HG03060 (cell line): ENCODE measurements at regions not wholly inside any gene's neighbourhood (a gene's known extent, or its start where the extent isn't known, plus 50 kb on each side); places are given as distances from the start of the nearest gene placed in this dataset.

Source experiments
- ATAC-seq: cut with Tn5 transposase; IDR thresholded peaks from one replicate; pipeline ENCODE4 v1.9.1; 2021; ENCODE audit warnings: low read depth, moderate number of reproducible peaks; ENCODE audit not compliant: unreplicated experiment

DNA sequence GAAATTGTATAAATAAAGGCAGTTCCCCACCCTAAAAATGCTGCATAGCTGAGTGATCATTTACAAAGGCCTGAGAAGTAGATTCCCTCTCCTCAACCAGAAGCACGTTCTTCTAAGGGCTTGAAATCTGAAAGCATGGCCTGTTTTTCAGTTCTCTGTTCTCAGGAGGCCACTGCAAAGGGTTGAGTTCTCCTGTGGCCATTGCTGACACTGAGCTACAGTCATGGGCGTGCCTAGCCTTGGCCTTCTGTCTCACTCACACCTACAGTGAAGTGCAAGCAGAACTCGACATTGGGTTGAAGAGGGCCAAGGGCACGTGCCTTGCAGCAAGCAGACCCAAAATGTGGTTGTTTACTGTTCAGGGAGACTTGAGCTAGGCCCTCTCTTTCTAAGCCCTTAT lies 276.6 kb upstream of the VLDLR start:
- no peak for ATAC-seq

DNA sequence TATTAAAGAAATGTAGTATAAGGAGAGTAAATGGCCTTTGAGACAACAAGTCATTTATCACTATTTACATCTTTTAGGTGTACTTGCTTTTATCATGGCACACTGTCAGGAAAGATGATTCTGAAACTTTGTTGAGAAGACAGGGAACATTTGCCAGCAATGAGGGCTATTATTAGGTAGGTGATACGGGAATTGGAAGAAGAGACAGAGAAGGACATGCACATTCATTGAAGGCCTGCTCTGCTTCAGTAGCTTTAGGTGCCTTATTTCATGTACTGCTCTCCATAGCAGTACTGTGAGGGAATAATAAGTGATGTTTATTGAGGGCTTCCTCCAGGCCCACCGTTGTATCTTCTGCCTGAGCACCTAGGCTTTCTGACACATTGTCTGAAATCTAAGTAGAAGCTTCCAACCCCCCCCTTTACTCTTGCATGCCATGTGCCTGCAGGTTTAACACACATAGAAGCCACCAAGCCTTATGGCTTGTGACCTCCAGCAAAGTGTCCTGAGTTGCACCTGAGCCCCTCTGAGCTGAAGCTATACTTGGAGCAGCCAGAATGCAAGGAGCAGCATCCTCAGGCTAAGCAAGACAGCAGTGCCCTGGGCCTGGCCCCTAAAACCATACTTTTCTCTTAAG lies 275.2 kb upstream of the VLDLR start:
- no peak for ATAC-seq

DNA sequence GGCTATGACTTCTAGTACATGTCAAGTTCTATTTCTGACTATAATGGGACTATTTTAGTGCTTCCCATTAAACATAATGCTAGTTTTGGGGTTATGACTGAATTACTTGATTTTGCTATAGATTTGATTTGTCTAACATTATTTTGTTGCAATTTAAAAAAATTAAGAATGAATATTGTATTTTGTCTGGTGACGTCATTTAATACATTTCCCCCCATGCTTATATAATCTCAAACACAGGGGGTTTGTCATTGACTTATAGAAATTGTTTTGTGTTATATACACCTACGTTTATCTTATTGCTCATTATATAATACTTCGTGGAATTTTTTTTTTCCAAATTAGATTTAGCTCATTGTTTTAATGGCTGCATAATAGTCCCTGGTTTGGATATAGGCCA lies 270.3 kb upstream of the VLDLR start:
- no peak for ATAC-seq

DNA sequence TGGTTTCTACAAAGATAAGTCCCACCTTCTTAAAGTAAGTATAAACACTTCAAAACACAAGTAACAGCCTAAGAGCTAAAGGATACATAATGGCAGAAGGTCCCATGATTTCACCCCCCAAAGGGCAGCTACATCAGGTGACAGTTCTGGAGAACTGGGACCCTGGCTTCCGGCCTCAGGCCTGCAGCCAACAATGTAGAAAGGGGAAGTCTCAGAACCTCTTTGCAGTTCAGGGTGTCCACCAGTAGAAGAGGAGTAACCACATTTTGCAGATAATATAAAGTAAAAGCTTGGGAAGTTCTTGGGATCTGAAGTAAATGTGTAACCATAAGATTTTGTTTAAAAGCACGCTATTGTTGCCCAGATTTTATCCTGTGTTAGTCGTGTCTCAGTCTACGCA lies 267.4 kb upstream of the VLDLR start:
- no peak for ATAC-seq

DNA sequence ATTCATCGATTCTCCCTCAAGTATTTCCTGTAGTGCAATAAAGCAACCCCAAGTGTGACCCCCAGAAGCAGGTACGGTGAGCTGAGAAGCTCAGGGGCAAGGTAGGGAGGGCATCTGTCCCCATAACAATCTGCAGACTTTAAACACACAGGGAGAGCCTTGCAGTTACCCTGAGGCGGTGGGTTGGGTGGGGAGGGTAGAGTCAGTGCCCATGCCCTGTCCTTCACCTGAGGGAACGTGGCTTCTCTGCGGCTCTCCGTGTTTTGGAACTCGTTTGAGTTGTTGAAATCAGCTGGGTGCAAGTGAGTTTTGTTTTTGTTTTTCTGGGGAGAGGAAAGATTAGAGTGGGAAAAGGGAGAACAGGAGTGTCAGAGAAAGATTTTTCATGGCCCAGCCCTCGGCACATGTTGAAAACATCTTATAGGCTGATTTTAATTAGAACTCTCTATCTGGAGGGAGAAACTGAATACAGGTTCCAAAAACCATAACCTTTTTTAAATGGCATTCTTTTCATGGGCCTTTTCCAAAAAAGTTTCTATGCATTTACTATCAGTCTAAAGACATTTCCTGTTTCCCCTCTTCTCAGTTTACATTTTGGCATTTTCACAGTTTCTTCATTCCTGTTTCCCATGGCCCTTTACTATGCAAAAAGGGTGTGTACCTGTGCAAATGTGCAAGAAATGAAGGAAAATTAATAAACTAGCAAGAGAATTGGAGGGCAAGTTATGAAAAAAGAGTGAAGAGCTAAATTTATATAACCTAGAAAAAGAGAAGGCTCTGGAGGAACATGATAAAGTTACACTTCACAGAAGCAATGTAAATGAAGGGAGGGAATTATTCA lies 266.5 kb upstream of the VLDLR start:
- ATAC-seq = no peak

DNA sequence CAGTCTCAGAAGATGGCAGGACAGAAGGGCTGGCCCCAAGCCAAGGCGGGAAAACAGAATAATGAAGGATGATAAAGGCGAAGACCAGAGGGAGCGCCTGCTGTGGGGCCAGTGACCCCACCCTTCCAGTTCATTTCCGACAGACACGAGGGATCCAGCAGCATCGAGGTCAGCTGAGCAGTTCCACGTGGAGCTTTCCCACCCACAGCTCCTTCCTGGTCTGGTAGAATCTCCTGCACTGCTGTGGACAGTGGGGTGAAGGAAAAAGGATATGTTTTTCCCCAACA lies 265.9 kb upstream of the VLDLR start:
- ATAC-seq = no peak

DNA sequence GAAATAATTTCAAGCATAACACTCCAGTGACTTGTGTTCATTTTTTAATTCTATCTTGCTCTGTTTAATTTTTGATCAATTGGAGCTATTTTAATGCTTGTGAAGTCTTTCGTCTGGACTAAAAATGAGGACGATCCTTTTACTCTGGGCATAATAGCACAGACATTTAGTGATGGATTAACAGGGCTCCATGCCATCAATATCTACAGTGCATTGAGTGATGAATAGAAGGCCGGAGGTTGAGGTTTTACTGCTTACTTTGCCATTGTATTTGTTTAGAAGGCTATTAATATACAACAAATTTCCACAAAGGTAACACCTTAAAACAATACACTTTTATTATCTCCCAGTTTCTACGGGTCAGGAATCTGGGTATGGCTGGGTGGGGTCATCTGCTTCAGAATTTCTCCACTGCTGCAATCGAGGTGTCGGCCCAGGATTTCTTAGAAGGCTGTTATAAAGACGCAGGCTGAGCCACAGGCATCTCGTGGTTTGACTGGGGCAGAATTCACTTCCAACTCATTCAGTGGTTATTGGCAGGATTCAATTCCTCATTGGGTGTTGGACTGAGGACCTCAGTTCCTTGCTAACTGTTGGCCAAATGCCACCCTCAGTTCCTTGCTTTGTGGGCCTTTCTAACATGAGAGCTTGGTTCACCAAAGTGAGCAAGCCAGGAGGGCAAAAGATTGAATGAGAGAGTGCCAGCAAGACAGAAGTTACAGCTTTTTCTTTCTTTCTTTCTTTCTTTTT lies 265.4 kb upstream of the VLDLR start:
- ATAC-seq = no peak

DNA sequence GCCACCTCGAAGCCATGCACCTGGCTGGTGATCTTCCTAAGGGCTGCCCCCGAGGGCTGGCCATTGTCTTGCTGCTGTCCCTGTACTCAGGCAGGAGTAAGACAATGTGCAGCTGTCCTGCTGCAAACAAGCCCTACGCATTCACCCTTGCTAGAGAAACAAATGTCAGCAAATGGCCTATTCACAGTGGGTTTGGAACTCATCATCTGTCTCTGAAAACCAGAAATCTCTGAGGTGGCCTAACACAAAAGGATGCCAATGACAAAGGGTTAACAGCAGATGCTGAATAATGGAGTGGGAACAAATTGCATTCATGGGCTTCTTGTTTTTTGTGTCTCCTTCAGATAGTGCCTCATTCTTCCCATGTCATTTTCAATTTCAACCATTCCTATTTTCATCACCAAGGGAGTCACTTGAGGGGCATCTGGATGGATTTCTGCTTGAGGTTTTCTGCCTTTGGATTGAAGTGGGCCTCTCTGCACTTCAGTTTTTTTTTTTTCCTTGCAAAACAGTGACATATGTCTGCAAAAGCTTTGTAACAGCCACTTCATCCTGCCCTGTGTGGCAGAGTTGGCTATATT lies 261.6 kb upstream of the VLDLR start:
- ATAC-seq = no peak

DNA sequence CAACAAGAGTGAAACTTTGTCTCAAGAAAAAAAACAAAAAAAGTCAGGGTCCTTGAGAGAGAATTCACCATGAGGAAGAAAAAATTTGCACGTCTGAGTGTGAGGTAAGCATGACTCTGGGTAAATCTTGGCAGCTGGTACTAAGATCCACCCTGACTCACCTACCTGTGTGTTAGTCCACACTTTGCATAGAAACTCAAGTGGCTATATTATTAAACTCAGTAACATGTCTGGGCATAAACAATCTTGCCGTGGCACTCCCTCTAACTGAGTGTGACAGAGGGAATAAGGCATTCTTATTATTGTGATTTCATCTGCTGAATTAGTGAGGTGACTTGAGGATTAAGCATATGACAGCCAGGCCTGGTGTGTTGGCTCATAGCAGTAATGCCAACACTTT lies 259.4 kb upstream of the VLDLR start:
- no peak for ATAC-seq

DNA sequence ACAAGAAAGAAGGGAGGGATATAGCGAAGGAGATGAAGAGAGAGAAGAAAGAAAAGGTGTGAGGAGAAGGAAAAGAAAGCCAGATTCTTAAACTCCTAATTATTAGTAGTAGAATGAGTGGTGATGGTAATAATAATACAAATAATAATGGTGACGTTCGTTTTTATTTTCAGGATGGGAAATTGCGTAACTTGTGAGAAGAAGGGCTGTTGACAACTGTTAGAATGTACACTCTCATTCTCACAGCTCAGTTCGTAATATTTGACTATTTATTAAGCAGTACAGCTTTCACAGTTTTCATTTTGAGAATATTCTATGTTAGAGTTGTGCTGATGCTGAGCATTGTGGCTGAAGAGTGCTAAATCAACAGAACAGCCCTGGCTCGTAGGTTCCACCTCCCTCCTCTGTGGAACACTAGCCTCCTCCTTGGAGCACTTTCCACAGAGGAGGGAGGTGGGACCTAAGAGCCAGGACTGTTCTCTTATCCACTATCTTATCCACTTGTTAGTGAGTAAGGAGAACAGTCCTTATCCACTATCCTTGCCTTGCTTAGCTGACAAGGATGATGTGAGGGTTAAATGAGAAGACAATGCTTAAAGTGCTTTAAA lies 258.3 kb upstream of the VLDLR start:
- no peak for ATAC-seq

DNA sequence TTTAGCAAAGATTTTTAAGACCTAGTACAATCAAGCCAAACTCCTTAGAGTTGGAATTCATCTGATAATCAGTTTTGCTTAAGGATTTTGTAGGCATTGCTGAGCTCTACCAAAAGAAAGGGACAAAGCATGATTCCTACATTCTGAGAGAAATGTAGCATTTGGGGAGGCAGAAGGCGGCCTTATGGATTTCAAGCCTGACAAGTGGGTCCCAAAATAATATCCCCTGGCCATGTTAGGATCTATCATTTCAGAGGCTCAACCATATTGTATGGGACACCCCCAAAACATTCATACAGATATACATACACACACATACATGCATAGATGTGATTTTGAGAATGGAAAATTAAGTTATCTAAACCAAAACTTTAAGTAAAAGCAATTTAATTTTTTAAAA lies 257.8 kb upstream of the VLDLR start:
- no peak for ATAC-seq

DNA sequence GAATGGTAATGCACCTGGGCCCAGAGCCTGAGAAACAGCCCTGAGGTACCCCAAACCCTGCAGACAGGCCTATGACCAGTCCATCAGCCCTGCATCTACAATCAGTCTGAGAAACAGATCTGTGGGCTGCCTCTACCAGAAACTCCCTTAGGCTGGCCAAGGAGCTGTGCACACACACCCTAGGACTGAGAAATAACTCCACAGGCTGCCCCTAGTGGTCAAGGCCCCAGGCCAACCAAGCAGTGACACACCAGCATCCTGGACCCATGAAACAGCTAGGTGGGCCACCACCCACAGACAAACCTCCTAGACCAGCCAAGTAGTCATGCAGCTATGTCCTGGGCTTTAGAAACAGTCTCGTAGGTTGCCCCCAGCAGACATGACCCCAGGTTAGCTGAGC lies 253.6 kb upstream of the VLDLR start:
- no peak for ATAC-seq

DNA sequence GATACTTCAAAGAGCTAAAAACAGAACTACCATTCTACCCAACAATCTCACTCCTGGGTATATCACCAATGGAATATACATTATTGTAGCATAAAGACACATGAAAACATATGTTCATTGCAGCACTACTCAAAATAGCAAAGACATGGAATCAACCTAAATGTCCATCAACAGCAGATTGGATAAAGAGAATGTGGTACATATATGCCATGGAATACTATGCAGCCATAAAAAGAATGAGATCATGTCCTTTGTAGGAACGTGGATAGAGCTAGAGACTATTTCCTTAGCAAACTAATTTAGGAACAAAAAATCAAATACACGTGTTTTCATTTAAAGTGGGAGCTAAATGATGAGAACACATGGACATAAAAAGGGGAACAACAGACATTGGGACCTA lies 247.9 kb upstream of the VLDLR start:
- no peak for ATAC-seq

DNA sequence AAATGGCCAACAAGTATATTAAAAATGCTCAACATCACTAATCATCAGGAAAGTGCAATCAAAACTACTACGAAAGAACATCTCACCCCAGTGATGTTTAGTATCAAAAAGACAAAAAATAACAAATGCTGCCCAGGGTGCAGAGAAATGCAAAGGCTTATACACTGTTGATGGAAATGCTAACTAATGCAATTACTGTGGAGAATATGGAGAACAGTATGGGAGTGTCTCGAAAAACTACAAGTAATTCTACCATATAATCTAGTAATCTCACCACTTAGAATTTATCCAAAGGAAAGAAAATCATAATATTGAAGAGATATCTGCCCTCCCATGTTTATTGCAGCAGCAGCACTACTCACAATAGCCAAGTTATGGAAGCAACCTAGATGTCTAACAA lies 246.5 kb upstream of the VLDLR start:
- ATAC-seq = no peak

DNA sequence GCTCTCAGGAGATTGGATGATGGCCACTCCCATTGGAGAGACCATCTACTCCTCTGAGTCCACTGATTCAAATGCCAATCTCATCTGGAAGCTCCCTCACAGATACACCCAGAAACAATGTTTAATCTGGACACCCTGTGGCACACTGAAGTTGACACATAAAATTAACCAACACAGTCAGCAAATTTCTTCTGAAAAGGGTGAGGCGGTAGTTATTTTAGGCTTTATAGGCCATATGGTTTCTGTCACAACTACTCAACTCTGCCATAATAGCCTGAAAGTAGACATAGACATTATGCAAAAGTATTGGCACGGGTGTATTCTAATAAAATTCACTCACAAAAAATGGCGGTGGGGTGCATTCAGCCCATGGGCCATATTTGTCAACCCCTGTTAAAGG lies 244.5 kb upstream of the VLDLR start:
- no peak for ATAC-seq

DNA sequence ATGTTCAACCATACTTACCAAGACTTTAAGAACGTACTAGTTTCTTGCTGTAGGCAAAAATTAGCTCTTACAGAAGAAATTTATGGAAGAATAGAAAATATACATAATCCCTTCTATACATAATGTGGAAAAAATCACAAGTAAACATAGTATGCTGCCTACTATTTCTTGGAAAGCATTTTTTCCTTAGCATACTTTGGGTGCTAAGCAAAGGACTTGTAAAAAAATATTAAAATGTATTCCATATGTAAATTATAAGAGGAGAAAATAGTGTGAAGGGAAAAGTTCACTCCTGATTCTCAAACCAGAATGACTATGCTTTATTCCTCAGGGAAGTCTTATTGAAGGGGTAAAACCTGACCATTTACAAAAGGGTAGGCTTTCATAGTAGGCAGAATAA lies 243.8 kb upstream of the VLDLR start:
- no peak for ATAC-seq

DNA sequence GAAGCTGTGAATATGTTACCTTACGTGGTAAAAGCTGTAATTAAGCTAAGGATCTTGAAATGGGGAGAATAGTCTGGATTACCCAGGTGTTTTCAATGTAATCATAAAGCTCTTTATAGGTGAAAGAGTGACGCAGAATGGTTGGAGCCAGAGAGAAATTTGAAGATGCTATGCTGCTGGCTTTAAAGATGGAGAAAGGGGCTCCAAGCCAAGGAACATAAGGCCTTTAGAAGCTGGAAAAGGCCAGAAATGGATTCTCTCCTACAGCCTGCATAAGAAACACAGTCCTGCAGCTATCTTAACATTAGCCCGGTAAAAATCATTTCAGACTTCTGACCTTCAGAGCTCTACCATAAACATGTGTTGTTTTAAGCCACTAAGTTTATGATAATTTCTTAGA lies 243.3 kb upstream of the VLDLR start:
- no peak for ATAC-seq

DNA sequence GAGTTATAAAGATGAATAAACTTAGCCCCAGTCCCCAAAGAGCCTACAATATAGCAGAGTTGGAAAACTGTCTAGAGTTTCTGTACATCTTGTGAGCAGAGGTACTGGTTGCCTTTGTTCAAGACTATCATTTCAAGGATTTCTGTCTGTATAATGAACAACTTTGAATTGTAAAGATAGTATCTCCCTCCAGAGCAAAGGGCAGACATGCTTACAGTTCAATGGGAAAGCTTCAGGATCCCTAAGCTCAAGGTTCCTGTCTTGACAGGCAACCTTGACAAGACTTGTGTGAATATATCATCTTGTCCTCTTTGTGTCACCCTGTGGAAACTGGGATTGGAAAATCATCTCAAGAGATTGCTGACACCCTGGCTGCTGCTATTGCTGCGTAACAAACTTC lies 242.8 kb upstream of the VLDLR start:
- no peak for ATAC-seq

DNA sequence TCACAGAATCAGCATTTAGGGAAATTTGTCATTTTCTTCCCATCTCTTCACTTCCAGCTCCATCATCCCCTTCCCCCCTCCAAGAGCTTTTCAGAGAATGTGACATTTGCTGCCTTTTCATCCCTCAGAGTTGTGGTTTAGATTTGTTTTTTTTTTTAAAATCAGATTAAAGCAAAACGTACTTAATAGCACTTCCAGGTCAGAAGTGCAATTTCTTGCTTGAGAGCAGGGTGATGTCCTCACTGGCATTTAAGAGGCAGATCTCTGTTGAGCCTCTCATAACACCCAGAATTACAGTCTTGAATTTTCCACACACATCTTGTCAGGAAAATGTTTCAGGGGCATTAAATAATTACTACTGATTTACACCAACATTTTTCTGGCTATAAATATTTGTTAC lies 236.8 kb upstream of the VLDLR start:
- ATAC-seq = no peak

DNA sequence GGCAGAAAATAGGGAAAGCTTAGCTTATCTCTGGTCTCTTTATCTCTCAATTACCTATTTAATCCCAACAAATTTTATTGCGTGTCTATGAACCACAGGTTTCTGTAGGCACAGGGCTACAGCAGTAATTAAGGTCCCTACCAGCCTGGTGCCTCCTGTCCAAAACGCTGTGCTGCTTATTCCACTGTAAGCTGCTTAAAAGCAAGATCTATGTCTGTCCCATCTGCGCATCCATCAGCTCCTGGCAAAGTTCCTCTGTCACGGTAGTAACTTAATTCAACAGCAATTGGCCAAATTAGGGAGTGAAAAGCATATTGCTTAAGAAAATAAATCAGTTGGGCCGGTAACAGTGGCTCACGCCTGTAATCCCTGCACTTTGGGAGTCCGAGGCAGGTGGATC lies 235.8 kb upstream of the VLDLR start:
- no peak for ATAC-seq

DNA sequence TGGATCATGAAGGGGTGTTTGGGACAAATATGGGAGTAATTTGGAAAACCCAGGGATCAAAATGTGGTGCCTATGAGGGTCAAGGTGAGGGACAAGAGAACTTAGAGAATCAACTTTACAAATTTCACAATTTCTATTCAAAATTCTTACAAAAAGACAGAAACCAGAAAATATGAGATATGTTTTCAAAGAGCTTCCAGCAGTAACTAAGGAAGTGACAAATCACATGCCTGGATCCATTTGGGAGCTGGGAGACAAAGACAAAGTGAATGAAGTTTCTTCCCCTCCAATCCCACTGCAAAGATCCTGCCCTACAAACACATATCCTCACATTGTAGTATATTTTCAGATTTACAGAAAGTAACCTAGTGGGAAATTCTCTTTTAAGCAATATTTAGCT lies 235.0 kb upstream of the VLDLR start:
- ATAC-seq = no peak
